ENCODE measurements at regions not wholly inside any gene's neighbourhood (a gene's known extent, or its start where the extent isn't known, plus 50 kb on each side); places are given as distances from the start of the nearest gene placed in this dataset.

GRCh38 chr5:164345173-164345849 lies 839.9 kb downstream of the MAT2B start:
- Mint-ChIP-seq H3K27ac (no peak overlapping the region), H3K9me3 (peaks cover 12% of the 10 kb centered on the region), H3K4me1 (no peaks in the 10 kb centered on the region), H3K4me3 (no peak overlapping the region), H3K36me3 (no peaks in the 10 kb centered on the region), H3K27me3 (no peaks in the 10 kb centered on the region)

- H3K9me3 Mint-ChIP-seq = peaks cover 12% of the 10 kb centered on the region
- no peak overlapping the region for H3K27ac Mint-ChIP-seq
- no peak overlapping the region for H3K4me3 Mint-ChIP-seq
- H3K27me3 Mint-ChIP-seq = no peaks in the 10 kb centered on the region
- no peaks in the 10 kb centered on the region for H3K36me3 Mint-ChIP-seq
- no peaks in the 10 kb centered on the region for H3K4me1 Mint-ChIP-seq
Measured at GRCh38 chr5:164345853-164346252, 840.4 kb downstream of the MAT2B start.

- H3K36me3 Mint-ChIP-seq = no peaks in the 10 kb centered on the region
- H3K9me3 Mint-ChIP-seq = peaks cover 12% of the 10 kb centered on the region
- no peaks in the 10 kb centered on the region for H3K27me3 Mint-ChIP-seq
- H3K27ac Mint-ChIP-seq = no peak overlapping the region
- no peak overlapping the region for H3K4me3 Mint-ChIP-seq
- H3K4me1 Mint-ChIP-seq = no peaks in the 10 kb centered on the region
Measured at GRCh38 chr5:164346785-164347630, 841.6 kb downstream of the MAT2B start.

- Mint-ChIP-seq H3K36me3 (no peaks in the 10 kb centered on the region), H3K9me3 (peaks cover 12% of the 10 kb centered on the region), H3K27me3 (no peaks in the 10 kb centered on the region), H3K4me1 (no peaks in the 10 kb centered on the region), H3K27ac (no peak overlapping the region), H3K4me3 (no peak overlapping the region)
Measured at GRCh38 chr5:164350236-164350635, 844.8 kb downstream of the MAT2B start.

- Mint-ChIP-seq H3K27ac (no peak overlapping the region), H3K9me3 (peaks cover 10% of the 10 kb centered on the region), H3K27me3 (no peaks in the 10 kb centered on the region), H3K36me3 (no peaks in the 10 kb centered on the region), H3K4me1 (no peaks in the 10 kb centered on the region), H3K4me3 (no peak overlapping the region)
Measured at GRCh38 chr5:164351245-164351834, 845.9 kb downstream of the MAT2B start.

GRCh38 chr5:164352695-164353094 lies 847.3 kb downstream of the MAT2B start:
- no peak overlapping the region for H3K27ac Mint-ChIP-seq
- no peaks in the 10 kb centered on the region for H3K4me1 Mint-ChIP-seq
- no peaks in the 10 kb centered on the region for H3K36me3 Mint-ChIP-seq
- H3K27me3 Mint-ChIP-seq = no peaks in the 10 kb centered on the region
- H3K4me3 Mint-ChIP-seq = no peak overlapping the region
- peaks cover 15% of the 10 kb centered on the region for H3K9me3 Mint-ChIP-seq

GRCh38 chr5:164353155-164353554 lies 847.7 kb downstream of the MAT2B start:
- Mint-ChIP-seq H3K4me3 (no peak overlapping the region), H3K36me3 (no peaks in the 10 kb centered on the region), H3K9me3 (peaks cover 15% of the 10 kb centered on the region), H3K4me1 (no peaks in the 10 kb centered on the region), H3K27me3 (no peaks in the 10 kb centered on the region), H3K27ac (no peak overlapping the region)

GRCh38 chr5:164354139-164354751 lies 848.8 kb downstream of the MAT2B start:
- Mint-ChIP-seq H3K27me3 (no peaks in the 10 kb centered on the region), H3K27ac (no peak overlapping the region), H3K9me3 (peaks cover 12% of the 10 kb centered on the region), H3K4me3 (no peak overlapping the region), H3K4me1 (no peaks in the 10 kb centered on the region), H3K36me3 (no peaks in the 10 kb centered on the region)

- no peaks in the 10 kb centered on the region for H3K27me3 Mint-ChIP-seq
- H3K36me3 Mint-ChIP-seq = no peaks in the 10 kb centered on the region
- H3K27ac Mint-ChIP-seq = no peak overlapping the region
- H3K4me1 Mint-ChIP-seq = no peaks in the 10 kb centered on the region
- no peak overlapping the region for H3K4me3 Mint-ChIP-seq
- peaks cover 5% of the 10 kb centered on the region for H3K9me3 Mint-ChIP-seq
Measured at GRCh38 chr5:164355267-164355830, 849.9 kb downstream of the MAT2B start.

GRCh38 chr5:164356790-164357189 lies 851.4 kb downstream of the MAT2B start:
- Mint-ChIP-seq H3K9me3 (peaks cover 5% of the 10 kb centered on the region), H3K4me1 (no peaks in the 10 kb centered on the region), H3K27ac (no peak overlapping the region), H3K27me3 (no peaks in the 10 kb centered on the region), H3K4me3 (no peak overlapping the region), H3K36me3 (no peaks in the 10 kb centered on the region)

- no peaks in the 10 kb centered on the region for H3K36me3 Mint-ChIP-seq
- no peak overlapping the region for H3K27ac Mint-ChIP-seq
- no peaks in the 10 kb centered on the region for H3K27me3 Mint-ChIP-seq
- H3K9me3 Mint-ChIP-seq = peaks cover 5% of the 10 kb centered on the region
- no peak overlapping the region for H3K4me3 Mint-ChIP-seq
- no peaks in the 10 kb centered on the region for H3K4me1 Mint-ChIP-seq
Measured at GRCh38 chr5:164357395-164358033, 852.1 kb downstream of the MAT2B start.

- Mint-ChIP-seq H3K27ac (no peak overlapping the region), H3K36me3 (no peaks in the 10 kb centered on the region), H3K27me3 (no peaks in the 10 kb centered on the region), H3K9me3 (peaks cover 5% of the 10 kb centered on the region), H3K4me1 (no peaks in the 10 kb centered on the region), H3K4me3 (no peak overlapping the region)
Measured at GRCh38 chr5:164358531-164359259, 853.3 kb downstream of the MAT2B start.

GRCh38 chr5:164359260-164360255 lies 854.1 kb downstream of the MAT2B start:
- Mint-ChIP-seq H3K4me3 (no peak overlapping the region), H3K36me3 (no peaks in the 10 kb centered on the region)

GRCh38 chr5:164360589-164360988 lies 855.2 kb downstream of the MAT2B start:
- Mint-ChIP-seq H3K4me3 (no peak overlapping the region), H3K4me1 (no peaks in the 10 kb centered on the region), H3K27ac (no peak overlapping the region), H3K27me3 (no peaks in the 10 kb centered on the region), H3K9me3 (peaks cover 5% of the 10 kb centered on the region), H3K36me3 (no peaks in the 10 kb centered on the region)

More at GRCh38 chr5:164359260-164360255, 854.1 kb downstream of the MAT2B start:
- Mint-ChIP-seq H3K27me3 (no peaks in the 10 kb centered on the region), H3K9me3 (peaks cover 5% of the 10 kb centered on the region), H3K4me1 (no peaks in the 10 kb centered on the region), H3K27ac (no peak overlapping the region)
